ENCODE measurements at regions not wholly inside any gene's neighbourhood (a gene's known extent, or its start where the extent isn't known, plus 50 kb on each side); places are given as distances from the start of the nearest gene placed in this dataset.

DNA sequence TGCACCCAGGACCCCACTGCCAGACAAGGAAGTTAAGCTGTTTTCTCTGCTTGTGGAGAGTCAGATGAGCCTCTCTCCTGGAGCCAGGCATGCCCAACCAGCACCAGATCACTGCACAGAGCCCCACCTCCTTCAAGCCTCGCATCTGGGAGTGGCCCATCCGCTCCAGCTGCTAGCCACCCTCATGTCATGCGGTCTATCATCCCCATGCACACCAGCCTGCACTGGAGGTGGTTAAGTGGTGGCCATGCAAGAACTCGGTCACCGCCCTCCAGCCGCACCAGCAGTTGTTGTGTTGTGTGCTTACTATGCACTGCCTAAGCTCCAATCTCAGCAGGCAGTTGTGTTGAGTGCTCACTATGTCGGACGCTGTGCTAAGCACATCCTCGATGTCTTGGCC, 177.9 kb upstream of the SLC14A2 start:
- H3K4me2 ChIP-seq = no peak overlapping the region
- H3F3A ChIP-seq (replicated peaks; ENCODE audit: low read depth) = no peaks in the 10 kb centered on the region
- no peaks in the 10 kb centered on the region for H3K9me3 Mint-ChIP-seq
- no peak overlapping the region for H3K4me3 ChIP-seq
- H3K27ac Mint-ChIP-seq = no peak overlapping the region
- 0 out of 2 replicates have a peak, but pooled peaks cover 5% of the 10 kb centered on the region for H3K9me2 ChIP-seq (ENCODE audit: insufficient read depth)
- TF ChIP-seq JUNB (IDR thresholded peaks at IDR 0.05; ENCODE audit: unreplicated experiment) = no peak
- no peak for TF ChIP-seq REST (IDR thresholded peaks at IDR 0.05; ENCODE audit: unreplicated experiment)
- no peak for TF ChIP-seq ZNF114 (CRISPR knock-in tag; IDR thresholded peaks at IDR 0.05)
- no peak for TF ChIP-seq ZNF331 (CRISPR knock-in tag; IDR thresholded peaks at IDR 0.05; ENCODE audit: low read depth)
- no peak for TF ChIP-seq EZH2 (IDR thresholded peaks at IDR 0.05; ENCODE audit: low read depth, unreplicated experiment)
- TF ChIP-seq STAT1 (IDR thresholded peaks at IDR 0.05; ENCODE audit: unreplicated experiment) = no peak
- peaks cover 2% of the 10 kb centered on the region for H3K27me3 Mint-ChIP-seq (ENCODE audit: insufficient read depth, low read depth, poor library complexity)
- H3K36me3 ChIP-seq (ENCODE audit: insufficient read depth) = no peaks in the 10 kb centered on the region
- H3K27ac ChIP-seq (ENCODE audit: low read depth) = no peak overlapping the region
- no peaks in the 10 kb centered on the region for H3K79me2 ChIP-seq (replicated peaks; ENCODE audit: insufficient read depth)
- no peaks in the 10 kb centered on the region for H3K4me1 ChIP-seq (ENCODE audit: insufficient read depth)
- no peak overlapping the region for H2AFZ ChIP-seq
- ATAC-seq (no peak; the same call in 2 of the 3 replicates), DNase-seq (ENCODE audit: low spot score) (no peak)
- no peaks in the 10 kb centered on the region for H4K20me1 ChIP-seq (replicated peaks; ENCODE audit: insufficient read depth)
- no peaks in the 10 kb centered on the region for H3K36me3 Mint-ChIP-seq (ENCODE audit: low read depth)
- no peaks in the 10 kb centered on the region for H3K4me1 Mint-ChIP-seq
- no peaks in the 10 kb centered on the region for H3K27me3 ChIP-seq (ENCODE audit: insufficient read depth)
- H3K4me3 Mint-ChIP-seq = no peak overlapping the region

DNA sequence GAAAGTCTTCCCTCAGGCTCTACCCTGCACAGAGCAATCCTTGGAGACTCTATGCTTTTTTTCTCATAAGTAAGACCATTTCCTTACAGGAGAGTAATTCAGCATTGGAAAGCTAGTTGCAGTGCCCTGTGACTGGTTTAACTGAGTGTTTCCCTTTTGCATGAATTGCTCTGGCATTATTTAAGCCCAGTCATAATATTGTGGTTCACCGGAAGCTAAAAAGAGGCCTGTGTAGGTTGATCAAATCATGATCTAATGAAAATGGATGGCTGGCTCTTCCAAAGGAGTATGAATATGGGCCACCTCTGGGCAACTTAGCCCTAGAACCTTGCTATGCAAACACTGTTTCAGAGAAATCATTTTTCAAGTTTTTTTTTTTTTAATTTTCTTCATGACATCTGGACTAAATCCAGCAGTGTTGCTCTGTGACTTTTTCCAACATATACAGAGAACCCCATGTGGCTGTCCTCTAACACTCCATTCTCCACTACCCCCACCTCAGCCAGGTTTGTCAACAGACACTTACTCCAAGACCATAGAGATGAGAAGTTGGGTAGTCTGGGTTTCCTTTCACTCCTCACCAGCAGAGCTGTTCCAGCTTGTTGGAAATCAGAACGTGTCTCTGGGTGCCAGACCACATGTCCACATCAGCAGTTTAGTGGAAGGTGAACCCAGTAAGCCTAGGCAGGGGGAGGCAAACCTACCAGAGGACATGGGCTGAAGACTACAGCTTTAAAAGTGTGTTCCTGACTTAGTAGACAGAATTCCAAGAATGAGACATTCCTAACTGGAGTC, 175.2 kb upstream of the SLC14A2 start:
- Histone ChIP-seq H2AFZ (no peak overlapping the region), H4K20me1 (replicated peaks; ENCODE audit: insufficient read depth) (no peaks in the 10 kb centered on the region), H3F3A (replicated peaks; ENCODE audit: low read depth) (no peaks in the 10 kb centered on the region), H3K4me3 (no peak overlapping the region), H3K9me2 (ENCODE audit: insufficient read depth) (peaks cover 5% of the 10 kb centered on the region; the same call in 1 of the 2 replicates), H3K4me2 (no peak overlapping the region), H3K27me3 (ENCODE audit: insufficient read depth) (no peaks in the 10 kb centered on the region), H3K4me1 (ENCODE audit: insufficient read depth) (no peaks in the 10 kb centered on the region), H3K36me3 (ENCODE audit: insufficient read depth) (no peaks in the 10 kb centered on the region), H3K27ac (ENCODE audit: low read depth) (no peak overlapping the region), H3K79me2 (replicated peaks; ENCODE audit: insufficient read depth) (no peaks in the 10 kb centered on the region)
- Mint-ChIP-seq H3K27ac (no peak overlapping the region), H3K4me1 (no peaks in the 10 kb centered on the region), H3K9me3 (no peaks in the 10 kb centered on the region), H3K36me3 (ENCODE audit: low read depth) (no peaks in the 10 kb centered on the region), H3K27me3 (ENCODE audit: insufficient read depth, low read depth, poor library complexity) (peaks cover 4% of the 10 kb centered on the region), H3K4me3 (no peak overlapping the region)
- ATAC-seq (no peak), DNase-seq (ENCODE audit: low spot score) (no peak)
- TF ChIP-seq, protein P1, sequence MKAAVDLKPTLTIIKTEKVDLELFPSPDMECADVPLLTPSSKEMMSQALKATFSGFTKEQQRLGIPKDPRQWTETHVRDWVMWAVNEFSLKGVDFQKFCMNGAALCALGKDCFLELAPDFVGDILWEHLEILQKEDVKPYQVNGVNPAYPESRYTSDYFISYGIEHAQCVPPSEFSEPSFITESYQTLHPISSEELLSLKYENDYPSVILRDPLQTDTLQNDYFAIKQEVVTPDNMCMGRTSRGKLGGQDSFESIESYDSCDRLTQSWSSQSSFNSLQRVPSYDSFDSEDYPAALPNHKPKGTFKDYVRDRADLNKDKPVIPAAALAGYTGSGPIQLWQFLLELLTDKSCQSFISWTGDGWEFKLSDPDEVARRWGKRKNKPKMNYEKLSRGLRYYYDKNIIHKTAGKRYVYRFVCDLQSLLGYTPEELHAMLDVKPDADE (IDR thresholded peaks at IDR 0.05) = no peak
- TF ChIP-seq CREB1 (CRISPR knock-in tag; IDR thresholded peaks at IDR 0.05; ENCODE audit: low read depth) (no peak), EZH2phosphoT487 (IDR thresholded peaks at IDR 0.05; ENCODE audit: unreplicated experiment) (no peak), JUNB (IDR thresholded peaks at IDR 0.05; ENCODE audit: unreplicated experiment) (no peak), ZNF114 (CRISPR knock-in tag; IDR thresholded peaks at IDR 0.05) (no peak), NANOG (IDR thresholded peaks at IDR 0.05; ENCODE audit: borderline replicate concordance) (no peak)
- TF ChIP-seq, protein P2, sequence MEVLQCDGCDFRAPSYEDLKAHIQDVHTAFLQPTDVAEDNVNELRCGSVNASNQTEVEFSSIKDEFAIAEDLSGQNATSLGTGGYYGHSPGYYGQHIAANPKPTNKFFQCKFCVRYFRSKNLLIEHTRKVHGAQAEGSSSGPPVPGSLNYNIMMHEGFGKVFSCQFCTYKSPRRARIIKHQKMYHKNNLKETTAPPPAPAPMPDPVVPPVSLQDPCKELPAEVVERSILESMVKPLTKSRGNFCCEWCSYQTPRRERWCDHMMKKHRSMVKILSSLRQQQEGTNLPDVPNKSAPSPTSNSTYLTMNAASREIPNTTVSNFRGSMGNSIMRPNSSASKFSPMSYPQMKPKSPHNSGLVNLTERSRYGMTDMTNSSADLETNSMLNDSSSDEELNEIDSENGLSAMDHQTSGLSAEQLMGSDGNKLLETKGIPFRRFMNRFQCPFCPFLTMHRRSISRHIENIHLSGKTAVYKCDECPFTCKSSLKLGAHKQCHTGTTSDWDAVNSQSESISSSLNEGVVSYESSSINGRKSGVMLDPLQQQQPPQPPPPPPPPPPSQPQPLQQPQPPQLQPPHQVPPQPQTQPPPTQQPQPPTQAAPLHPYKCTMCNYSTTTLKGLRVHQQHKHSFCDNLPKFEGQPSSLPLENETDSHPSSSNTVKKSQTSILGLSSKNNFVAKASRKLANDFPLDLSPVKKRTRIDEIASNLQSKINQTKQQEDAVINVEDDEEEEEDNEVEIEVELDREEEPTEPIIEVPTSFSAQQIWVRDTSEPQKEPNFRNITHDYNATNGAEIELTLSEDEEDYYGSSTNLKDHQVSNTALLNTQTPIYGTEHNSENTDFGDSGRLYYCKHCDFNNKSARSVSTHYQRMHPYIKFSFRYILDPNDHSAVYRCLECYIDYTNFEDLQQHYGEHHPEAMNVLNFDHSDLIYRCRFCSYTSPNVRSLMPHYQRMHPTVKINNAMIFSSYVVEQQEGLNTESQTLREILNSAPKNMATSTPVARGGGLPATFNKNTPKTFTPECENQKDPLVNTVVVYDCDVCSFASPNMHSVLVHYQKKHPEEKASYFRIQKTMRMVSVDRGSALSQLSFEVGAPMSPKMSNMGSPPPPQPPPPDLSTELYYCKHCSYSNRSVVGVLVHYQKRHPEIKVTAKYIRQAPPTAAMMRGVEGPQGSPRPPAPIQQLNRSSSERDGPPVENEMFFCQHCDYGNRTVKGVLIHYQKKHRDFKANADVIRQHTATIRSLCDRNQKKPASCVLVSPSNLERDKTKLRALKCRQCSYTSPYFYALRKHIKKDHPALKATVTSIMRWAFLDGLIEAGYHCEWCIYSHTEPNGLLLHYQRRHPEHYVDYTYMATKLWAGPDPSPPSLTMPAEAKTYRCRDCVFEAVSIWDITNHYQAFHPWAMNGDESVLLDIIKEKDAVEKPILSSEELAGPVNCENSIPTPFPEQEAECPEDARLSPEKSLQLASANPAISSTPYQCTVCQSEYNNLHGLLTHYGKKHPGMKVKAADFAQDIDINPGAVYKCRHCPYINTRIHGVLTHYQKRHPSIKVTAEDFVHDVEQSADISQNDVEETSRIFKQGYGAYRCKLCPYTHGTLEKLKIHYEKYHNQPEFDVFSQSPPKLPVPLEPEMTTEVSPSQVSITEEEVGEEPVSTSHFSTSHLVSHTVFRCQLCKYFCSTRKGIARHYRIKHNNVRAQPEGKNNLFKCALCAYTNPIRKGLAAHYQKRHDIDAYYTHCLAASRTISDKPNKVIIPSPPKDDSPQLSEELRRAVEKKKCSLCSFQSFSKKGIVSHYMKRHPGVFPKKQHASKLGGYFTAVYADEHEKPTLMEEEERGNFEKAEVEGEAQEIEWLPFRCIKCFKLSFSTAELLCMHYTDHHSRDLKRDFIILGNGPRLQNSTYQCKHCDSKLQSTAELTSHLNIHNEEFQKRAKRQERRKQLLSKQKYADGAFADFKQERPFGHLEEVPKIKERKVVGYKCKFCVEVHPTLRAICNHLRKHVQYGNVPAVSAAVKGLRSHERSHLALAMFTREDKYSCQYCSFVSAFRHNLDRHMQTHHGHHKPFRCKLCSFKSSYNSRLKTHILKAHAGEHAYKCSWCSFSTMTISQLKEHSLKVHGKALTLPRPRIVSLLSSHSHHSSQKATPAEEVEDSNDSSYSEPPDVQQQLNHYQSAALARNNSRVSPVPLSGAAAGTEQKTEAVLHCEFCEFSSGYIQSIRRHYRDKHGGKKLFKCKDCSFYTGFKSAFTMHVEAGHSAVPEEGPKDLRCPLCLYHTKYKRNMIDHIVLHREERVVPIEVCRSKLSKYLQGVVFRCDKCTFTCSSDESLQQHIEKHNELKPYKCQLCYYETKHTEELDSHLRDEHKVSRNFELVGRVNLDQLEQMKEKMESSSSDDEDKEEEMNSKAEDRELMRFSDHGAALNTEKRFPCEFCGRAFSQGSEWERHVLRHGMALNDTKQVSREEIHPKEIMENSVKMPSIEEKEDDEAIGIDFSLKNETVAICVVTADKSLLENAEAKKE (CRISPR knock-in tag; IDR thresholded peaks at IDR 0.05) = no peak
